DOHH2 (cell line): ENCODE measurements at regions not wholly inside any gene's neighbourhood (a gene's known extent, or its start where the extent isn't known, plus 50 kb on each side); places are given as distances from the start of the nearest gene placed in this dataset.

Source experiments
- EZH2phosphoT487 ChIP-seq: fragments of 200-600 bp; sonication (generic); IDR thresholded peaks from 2 replicates; pipeline ENCODE4 v1.6.1; 2017; ENCODE audit warnings: borderline replicate concordance, mild to moderate bottlenecking, antibody characterized with exemption, low read length, moderate library complexity, mixed read lengths
- TF ChIP-seq, protein P1 (sequence below): fragments of 200-600 bp; sonication (generic); IDR thresholded peaks from one replicate; pipeline ENCODE4 v1.5.1; 2014; ENCODE audit warnings: antibody characterized with exemption, mild to moderate bottlenecking, low read depth, low read length; ENCODE audit not compliant: poor library complexity, severe bottlenecking

DNA sequence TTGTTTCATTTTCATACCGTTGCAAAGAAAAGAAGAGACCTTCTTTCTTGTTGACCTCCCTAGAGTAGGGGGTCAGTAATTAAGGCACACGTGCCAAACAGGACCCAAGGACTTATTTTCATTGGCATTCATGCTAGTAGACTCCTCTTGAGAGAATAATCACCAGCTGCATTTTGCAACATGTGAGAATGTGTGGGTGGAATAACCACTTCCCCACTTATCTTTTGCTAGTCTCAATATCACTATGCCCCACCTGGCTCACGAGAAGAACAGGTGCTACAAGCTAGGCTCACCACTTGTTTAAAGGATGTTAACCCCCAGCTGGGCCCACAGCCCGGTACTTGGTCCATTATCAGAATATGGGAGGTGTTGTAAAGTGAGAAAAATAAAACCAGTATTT is 460.7 kb upstream of the MEF2C start:
- TF ChIP-seq, protein P1, sequence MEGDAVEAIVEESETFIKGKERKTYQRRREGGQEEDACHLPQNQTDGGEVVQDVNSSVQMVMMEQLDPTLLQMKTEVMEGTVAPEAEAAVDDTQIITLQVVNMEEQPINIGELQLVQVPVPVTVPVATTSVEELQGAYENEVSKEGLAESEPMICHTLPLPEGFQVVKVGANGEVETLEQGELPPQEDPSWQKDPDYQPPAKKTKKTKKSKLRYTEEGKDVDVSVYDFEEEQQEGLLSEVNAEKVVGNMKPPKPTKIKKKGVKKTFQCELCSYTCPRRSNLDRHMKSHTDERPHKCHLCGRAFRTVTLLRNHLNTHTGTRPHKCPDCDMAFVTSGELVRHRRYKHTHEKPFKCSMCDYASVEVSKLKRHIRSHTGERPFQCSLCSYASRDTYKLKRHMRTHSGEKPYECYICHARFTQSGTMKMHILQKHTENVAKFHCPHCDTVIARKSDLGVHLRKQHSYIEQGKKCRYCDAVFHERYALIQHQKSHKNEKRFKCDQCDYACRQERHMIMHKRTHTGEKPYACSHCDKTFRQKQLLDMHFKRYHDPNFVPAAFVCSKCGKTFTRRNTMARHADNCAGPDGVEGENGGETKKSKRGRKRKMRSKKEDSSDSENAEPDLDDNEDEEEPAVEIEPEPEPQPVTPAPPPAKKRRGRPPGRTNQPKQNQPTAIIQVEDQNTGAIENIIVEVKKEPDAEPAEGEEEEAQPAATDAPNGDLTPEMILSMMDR = no peak
- no peak for TF ChIP-seq EZH2phosphoT487
